HL-60 (cell line): ENCODE measurements at regions not wholly inside any gene's neighbourhood (a gene's known extent, or its start where the extent isn't known, plus 50 kb on each side); places are given as distances from the start of the nearest gene placed in this dataset.

Experiments used
- CTCF ChIP-seq: IDR thresholded peaks from one replicate; pipeline ENCODE4 v1.5.1; 2011; ENCODE audit warnings: low read length, control low read depth, inconsistent platforms; ENCODE audit not compliant: insufficient read depth
- GABPA ChIP-seq: IDR thresholded peaks from 2 replicates; pipeline ENCODE4 v1.6.1; 2012; ENCODE audit warnings: low read depth
- POLR2AphosphoS5 ChIP-seq: IDR thresholded peaks from 2 replicates; pipeline ENCODE4 v1.6.1; 2012; ENCODE audit warnings: low read depth
- SPI1 ChIP-seq: IDR thresholded peaks from 2 replicates; pipeline ENCODE4 v1.6.1; 2012; ENCODE audit warnings: low read depth, mild to moderate bottlenecking, borderline replicate concordance

- TF ChIP-seq CTCF (no peak), POLR2AphosphoS5 (no peak), GABPA (no peak), SPI1 (no peak)
These were observed 535.2 kb upstream of the ID4 start for GRCh38 chr6:19301980-19302379.
